ENCODE measurements at regions not wholly inside any gene's neighbourhood (a gene's known extent, or its start where the extent isn't known, plus 50 kb on each side); places are given as distances from the start of the nearest gene placed in this dataset.
"Not testable (repeated sequence)": the region's sequence is repeated elsewhere in the genome, so short reads cannot be mapped to it uniquely, and the experiment has no call there.

DNA sequence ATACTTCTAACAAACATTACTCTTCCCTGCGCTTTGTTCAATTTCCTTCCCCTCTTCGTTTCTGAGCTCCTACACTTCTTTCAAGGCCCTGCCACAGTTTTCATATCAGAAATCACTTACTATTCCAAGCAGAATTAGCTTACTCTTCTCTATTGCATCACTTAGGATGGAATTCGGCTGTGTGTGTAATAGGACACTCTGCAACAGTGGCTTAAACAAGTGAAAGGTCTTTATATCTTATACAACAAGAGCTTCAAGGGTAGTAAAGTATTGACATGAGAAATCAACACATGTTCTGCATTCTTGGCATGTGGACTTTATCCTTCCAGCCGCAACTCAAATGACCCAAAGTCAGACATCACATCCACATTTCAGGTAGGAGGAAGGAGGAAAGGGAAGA lies 279.6 kb downstream of the PCDH20 start:
- DNase-seq: no peak

DNA sequence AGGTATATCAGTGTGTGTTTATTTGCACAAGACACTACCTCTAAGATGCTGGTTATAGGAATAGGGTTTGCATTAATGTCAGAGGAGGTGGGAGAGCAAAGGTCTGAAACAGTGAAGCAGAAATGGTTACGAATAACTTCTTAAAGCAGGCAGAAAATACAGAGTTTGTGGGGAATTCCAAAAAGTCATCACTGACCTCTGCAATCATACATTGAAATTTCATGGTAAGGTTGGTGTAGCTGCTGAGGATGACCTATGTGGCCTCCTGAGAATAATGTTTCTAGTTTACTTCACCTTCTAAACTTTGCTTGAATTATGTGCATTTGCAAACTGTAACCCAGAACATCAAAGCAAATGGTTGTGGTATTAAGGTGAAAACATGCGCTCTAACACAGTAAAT lies 280.1 kb downstream of the PCDH20 start:
- no peak for DNase-seq

DNA sequence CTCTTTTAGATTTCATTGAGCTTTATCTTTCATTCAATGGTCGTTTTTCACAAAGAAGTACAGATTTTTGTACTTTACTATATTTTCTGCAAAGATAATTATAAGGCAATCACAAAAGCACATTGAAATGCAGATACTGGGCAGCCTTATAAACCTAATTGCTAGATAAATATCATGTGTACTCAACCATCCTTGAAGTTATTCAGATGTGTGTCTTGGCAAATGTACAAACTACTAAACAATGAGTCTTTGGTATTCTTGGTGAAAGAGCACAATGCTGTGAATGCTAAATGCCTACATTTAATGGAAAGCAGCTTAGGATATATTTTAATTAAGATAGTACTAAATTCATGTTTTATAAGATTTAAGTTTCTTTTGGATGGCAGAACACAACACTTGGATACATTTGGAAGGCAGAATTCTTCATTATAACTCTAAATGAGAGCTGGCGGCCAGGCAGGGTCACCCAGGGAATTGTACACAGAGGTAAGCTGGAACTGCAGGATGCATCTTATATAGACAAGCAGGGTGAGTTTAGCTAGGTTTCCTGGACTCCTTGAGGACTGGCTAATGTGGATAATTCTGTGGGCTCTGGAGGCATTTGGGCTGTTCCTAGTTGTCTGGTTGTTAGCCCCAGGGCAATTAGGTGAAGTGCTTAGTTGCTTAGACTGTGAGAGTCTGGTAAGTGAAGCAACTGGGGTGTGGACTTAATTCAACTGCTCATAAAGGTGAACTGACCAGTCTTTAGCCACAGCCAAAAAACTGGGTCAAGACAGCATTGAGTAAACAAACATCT lies 286.6 kb downstream of the PCDH20 start:
- DNase-seq: no peak

DNA sequence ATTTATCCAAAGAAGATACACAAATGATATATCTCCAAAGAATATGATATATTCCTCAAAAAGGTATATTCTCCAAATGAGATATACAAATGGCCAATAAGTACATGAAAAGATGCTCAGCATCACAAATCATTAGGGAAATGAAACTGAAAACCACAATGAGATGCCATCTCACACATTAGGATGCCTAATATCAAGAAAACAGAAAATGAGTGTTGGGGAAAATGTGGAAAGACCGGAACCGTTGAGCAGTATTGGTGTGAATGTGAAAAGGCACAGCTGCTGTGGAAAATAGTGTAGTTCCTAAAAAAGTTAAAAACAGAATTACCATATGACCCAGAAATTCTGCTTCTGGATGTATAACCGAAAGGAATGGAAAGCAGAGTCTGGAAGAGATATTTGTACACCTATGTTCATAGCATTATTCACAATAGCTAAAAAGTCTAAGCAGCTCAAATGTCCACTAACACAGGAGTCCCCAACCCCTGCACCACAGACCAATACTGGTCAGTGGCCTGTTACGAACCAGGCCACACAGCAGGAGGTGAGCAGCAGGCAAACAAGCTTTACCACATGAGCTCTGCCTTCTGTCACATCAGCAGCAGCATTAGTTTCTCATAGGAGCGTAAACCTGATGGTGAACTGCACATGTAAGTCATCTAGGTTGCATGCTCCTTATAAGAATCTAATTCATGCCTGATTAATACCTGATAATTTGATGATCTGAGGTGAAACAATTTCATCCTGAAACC lies 291.9 kb downstream of the PCDH20 start:
- DNase-seq: no peak

DNA sequence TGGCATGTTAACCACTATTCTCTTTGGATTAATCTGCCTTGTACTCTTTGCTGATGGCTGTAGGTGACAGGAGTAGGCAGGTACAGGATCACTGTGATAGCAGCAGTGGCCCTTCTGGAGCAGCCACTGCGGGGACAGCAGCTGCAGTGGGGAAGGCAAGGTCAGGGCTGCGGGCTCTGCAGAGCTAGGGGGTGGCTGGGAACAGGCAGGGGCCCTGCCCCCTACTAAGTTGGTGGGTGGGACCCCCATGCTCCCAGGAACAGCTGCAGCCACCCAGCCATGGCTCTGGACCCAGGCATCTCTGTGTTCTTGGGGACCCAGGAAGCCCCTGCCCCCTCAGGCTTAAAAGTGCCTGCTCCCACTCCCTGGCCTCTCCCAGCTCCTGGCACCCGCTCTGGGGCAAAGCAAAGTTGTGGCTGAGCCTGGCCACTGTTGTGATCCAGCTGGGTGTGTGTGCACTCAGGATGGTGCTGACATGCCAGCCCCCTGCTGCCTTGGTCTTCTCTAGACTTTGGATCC lies 302.4 kb downstream of the PCDH20 start:
- no peak for DNase-seq

DNA sequence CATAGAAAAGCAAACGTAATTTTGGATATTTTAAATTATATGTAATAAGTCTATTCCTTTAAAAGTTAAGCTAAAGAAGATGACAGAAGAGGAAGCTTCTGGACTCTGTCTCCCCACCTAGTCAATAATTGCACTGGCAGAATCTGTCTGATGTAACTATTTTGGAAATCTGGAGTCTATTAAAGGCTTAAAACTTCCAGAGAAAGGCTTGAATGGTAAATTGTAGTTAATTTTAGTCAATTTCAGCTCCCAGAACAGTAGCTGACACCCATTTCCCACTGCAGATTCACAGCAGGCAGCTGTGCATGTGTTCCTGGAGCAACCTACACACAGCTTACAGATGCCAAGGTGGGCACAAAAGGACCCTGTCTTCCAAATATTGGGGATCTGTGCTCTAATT lies 304.1 kb downstream of the PCDH20 start:
- DNase-seq: no peak

DNA sequence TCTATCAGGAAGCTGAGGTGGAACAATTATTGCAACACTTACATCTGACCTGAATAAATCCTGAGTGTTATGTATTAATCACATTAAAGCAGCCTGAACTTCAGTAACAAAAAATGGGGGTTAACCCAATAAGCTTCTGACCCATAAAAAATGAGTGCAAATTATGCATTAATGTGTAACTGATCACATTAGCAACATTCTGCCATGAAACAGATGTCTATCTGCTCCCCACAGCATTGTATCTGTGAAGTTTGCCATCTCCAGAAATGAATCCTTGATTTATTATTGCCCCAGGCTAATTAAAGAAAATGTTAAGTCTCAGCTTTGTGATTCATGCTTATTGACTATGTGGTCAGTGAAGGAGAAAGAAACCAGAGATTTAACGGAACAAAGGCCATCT lies 304.9 kb downstream of the PCDH20 start:
- no peak for DNase-seq

DNA sequence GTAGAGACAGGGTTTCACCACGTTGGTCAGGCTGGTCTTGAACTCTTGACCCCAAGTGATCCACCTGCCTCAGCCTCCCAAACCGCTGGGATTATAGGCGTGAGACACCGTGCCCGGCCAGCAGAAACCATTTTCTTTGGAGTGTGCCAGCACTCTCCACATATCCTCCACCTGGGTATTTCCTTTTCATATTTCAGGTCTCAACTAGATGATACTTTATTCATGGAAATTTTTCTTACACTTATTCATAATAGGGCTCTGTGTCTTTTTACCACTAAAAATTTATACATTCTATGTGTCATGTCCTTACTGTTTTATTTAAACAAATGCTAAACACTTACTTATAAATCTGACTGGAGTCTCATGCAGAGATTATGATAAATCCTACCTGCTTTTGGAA lies 305.9 kb downstream of the PCDH20 start:
- no peak for DNase-seq

DNA sequence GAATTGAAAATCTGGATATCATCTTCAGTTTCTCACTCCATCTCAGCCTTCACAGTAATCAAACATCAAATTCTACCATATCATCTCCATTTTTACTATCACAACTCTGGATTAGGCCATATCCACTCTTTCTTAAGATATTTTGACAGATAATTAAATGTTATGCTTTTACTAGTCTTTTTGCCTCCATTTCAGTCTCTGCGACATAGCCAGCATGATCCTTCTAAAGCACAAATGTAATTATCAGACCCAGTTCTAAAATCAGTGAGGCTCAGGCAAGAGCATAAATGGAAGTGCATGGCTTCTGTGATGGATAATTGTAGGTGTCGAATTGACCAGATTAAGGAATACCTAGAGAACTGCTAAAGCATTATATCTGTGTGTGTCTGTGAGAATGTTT lies 307.7 kb downstream of the PCDH20 start:
- no peak for DNase-seq

DNA sequence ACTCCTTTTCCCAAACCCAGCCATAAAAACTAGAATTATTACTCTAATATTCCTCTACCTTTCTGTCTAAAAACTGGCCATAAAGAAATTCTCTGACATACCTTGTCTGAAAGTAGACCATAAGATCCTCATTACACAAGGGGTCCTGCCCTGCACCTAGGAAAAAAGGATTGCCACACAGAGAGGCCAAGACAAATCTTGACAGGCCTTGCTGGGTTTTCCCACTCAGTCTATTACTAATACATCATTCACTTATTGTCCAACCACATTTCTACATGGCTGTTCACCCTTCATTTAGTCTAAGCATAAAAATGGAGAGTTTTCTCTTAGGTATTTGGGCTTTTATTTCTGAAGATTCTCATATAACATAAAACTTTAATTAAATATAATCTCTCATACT lies 319.8 kb downstream of the PCDH20 start:
- DNase-seq: no peak

DNA sequence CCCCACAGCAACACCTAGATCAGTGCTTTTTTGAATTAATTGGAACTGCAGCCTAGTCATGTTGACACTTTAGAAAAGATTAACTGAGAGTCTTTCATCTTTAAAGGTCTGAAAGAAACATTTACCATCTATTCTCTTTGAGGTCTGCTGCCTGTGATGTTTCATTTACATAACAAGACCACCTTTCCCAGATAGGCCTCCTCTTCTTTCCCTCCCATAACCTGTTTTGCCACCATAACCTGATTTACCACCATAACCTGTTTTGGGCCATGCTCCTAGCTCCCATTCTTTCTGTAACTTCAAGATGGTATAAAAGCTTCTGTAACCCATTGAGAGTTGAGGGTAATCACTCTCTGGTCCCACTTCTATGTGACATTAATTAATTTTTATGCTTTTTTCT lies 320.8 kb downstream of the PCDH20 start:
- no peak for DNase-seq

DNA sequence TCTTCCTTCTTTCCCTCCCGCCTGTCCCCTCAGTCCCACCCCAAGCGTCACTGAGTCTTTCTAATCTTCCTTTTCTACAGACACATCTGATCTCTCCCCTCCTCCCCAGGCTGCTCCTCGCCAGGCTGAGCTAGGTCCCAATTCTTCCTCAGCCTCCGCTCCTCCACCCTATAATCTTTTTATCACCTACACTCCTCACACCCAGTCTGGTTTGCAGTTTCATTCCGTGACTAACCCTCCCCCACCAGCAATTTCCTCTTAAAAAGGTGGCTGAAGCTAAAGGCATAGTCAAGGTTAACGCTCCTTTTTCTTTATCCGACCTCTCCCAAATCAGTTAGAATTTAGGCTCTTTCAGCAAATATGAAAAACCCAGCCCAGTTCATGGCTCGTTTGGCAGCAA lies 325.8 kb downstream of the PCDH20 start:
- not testable (repeated sequence) for DNase-seq

DNA sequence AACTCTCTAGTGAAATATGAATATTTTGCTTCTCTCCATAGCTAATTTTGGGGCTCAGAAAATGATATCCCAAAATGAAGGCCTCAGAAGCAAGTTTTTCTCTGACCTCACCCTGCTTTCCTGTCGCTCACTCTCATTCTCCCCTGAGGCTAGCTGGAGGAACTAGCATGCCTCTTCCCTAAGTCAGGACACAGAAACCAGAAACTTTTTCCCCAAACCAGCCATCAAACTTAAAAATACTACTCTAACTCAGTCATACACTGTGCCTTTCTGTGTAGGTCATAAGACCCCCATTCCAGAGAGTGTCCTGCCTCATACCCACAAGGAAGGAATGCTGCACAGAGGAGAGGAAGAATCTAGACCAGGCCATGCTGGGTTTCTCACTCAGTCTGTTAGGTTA lies 329.6 kb downstream of the PCDH20 start:
- no peak for DNase-seq

DNA sequence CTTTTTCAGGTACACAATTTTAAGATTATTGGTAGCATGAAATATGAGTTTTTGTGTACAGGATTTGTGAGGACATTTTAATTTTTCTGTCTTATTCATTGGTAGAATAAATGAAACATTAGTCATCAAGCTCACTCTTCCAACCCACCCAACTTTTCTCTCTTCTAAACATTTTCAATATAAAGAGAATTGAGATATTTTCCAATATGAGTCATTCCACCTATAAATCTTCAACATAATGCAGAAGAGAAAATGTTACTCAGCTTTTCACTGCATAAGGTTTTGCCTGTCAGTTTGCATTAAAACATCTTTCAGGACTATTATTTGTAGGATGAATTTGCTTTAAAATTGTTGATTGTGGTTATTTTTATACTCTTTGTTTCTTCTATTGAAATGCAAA lies 330.7 kb downstream of the PCDH20 start:
- DNase-seq: no peak

DNA sequence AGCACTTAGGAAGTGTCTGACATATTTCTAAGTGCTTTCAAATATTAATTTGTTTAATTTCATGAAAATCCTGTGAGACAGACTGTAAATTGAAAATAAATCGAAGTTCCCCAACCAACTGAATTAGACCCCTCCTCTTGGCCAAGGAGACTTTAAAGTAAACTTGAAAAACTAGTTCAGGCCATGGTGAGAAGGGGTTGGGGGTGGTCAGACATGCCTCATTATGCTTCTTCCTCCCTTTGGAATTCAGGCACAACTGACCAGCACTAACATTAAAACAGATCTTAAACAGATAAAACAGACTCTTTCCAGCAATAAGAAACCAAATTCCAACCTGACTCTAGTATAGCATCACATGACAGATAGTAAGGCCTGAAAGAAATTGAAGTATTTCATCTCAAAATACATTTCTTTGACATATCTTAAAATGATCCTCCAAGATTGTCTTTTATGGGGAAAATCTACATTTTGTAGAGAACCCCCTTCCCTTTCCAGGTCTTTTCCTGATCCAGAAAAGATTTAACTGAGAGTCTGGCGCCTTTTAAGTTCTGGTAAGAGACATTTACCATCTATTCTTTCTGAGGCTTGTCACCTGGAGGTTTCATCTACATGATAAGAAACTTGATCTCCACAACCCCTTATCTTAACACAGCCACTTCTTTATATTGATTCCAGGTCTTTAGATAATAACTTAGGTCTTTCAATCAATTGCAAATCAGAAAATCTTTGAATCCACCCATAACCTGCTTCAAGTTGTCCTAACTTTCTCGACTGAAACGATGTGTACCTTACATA lies 336.5 kb downstream of the PCDH20 start:
- DNase-seq: no peak

DNA sequence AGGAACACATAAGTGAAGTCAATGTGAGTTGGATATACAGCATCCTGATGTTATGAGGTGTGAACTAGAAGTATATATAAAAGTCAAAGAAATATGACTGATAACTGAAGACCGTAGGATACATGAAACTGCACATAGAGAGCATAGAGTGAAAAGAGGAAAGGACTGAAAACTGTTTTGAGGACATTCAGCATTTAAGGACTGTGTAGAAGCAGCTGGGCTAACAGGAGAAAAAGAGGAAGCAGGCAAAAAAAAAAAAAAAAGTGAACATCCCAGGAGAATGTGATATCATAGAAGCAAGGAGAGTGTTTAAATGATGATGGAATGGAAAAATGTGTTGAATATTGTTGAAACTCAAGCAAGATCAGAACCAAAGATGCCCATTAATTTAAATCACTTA lies 363.5 kb downstream of the PCDH20 start:
- no peak for DNase-seq

DNA sequence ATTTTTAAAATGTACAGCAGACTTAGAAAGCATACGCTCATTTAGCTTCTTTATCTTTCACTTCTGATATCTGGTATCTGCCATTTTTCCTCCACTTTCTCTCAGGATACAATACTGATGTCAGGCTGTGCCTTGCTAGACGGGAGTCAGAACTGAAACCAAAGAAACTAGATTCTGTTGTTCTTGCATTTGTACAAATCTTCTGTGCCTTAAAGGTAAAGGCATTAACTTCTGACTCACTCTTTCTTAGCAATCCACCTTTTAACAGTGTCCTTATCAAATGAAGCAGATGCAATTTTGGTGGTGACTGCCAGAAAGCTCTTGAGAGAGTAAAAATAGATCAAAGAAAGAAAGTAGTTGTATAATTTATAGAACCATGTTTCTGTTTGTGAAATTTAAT lies 370.4 kb downstream of the PCDH20 start:
- DNase-seq: no peak

DNA sequence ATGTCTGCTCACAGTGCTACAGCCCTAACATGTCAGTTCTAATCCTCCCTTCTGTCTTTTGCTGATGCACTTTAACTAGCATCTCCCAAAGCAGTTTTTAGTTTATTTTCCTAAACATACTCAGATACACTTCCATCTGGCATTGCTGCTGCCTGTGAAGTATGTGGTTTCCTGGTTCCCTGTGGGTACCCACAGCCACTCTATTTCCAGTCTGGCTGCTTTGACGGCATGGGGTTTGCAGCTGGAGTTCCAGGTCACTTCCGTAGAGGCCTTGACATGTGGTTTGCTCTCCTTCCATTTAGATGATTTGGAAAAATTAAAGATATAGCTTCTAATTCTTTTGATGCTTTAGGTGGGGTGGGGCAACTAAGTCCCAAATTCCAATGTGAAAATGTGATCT lies 375.5 kb downstream of the PCDH20 start:
- peak; percentile 64 for DNase-seq

DNA sequence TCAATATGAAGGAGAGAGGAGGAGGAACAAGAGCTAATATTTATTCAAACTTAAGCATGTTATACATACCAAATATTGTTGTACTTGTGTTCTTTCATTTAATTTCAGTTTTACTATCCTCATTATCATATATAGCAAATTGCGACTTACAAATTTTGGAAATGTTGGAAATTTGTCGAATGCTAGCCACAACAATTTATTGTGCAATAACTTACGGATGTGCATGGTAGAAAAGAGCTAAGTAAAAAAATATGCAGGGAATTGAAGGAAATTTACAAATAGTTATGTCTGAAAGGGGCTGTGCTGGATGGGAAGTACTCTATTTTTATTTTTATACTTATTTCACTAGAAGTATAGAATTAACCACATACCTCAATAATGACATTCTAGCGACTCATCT lies 376.3 kb downstream of the PCDH20 start:
- DNase-seq: no peak

DNA sequence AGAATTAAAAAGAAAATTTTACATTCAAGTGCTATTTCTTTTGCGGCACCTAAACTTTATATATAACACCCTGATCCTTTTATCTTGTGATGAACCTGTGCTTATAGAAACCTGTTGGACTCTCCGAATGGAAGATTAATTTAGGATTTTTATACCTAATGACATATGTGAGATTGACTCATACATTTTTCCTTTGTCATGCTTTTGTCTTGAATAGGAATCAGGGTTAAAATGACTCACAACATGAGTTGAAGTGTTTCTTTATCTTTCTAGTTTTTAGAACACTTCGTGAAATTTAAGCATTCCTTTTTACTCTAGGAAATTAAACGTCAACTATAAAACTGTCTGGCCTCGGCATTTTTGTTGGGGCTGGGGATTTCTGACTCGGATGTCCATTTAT lies 378.9 kb downstream of the PCDH20 start:
- no peak for DNase-seq

DNA sequence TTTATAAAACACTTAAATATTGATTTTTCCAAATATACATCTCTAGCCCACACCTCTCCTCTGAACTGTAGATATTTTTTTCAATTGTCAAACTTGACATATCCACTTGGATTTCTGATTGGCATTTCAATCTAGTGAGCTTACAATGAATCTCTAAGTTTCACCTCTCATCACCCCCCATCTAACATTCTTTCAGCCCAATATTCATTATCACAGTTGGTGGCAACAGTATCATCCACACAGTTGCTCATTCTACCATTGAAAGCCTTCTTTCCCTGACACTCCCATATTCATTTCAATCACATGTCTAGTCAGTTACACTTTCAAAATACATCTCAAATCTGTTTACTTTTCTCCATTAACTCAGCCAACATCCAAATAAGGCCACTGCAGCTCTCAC lies 385.2 kb downstream of the PCDH20 start:
- DNase-seq: no peak

DNA sequence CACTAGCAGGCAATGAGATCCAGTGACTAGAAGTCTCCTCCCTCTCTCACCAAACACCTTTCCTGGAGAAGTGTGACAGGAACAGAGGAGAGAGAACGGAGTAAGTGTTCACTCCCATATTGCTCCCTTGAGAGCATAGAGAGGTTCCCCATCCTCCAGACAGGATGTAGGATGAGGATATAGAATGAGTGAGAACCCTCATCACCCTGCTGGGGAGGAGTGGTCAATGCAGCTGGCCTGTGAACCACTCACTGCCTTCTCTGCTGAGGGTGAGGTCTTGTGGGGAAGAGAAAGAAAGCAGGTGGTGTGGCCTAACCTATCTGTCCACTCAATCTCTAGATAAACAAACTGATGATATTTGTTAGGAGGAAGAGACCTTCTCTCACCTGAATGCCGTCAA lies 386.6 kb downstream of the PCDH20 start:
- DNase-seq: no peak

DNA sequence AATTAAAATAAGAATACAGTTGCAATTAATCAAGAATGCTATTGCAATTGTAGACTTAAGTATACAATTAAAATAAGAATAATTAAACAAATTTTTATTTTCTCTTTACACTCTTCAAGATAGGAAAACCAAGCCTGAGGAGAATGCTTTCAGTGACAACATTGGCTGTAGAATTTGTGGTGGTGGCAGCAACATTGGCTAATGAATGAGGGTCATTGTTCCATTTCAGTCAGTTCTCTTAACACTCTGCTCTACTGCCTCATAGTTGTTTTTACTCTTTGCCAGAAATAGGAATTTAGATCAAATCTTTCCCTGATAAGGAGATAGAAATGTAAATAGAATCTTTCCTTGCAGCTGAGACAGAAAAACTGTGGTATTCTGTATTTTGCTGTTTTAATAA lies 391.6 kb downstream of the PCDH20 start:
- no peak for DNase-seq

DNA sequence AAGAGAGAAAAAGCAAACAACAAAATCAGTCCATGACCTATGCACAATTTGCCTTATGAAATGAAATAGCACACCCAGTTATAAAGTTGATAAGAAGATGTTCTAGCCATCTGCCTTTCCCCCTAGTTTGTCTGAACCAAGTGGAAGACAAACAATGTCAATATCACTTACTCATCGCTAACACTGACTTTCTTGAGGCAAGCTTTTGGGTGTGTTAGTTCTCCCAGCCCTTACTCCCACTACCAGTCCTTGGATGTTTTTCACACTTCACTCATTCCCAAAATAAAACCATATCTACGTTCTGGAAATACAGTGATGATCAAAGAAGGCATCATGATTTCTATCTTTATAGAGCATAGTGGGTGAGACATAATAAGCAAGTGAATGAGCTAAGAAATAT lies 393.8 kb downstream of the PCDH20 start:
- no peak for DNase-seq

All from femur (tissue), 1 donor.